Activated gamma-delta T cell treated with Interleukin-2 at 50 U/mL for 16 hours (primary cell): ENCODE measurements at regions not wholly inside any gene's neighbourhood (a gene's known extent, or its start where the extent isn't known, plus 50 kb on each side); places are given as distances from the start of the nearest gene placed in this dataset.

ENCODE experiments used
- DNase-seq: peaks from one replicate; pipeline ENCODE4 v3.0.0-alpha.2; 2020

GRCh38 chr13:85445534-85445933 is 353.7 kb downstream of the SLITRK6 start:
- no peak for DNase-seq

GRCh38 chr13:85441975-85442374 is 357.2 kb downstream of the SLITRK6 start:
- no peak for DNase-seq

- no peak for DNase-seq
Observed at GRCh38 chr13:85441364-85441763, 357.9 kb downstream of the SLITRK6 start.

GRCh38 chr13:85436029-85436428 is 363.2 kb downstream of the SLITRK6 start:
- no peak for DNase-seq

- no peak for DNase-seq
Observed at GRCh38 chr13:85434927-85435326, 364.3 kb downstream of the SLITRK6 start.

GRCh38 chr13:85432881-85433280 is 366.3 kb downstream of the SLITRK6 start:
- DNase-seq = no peak

GRCh38 chr13:85431720-85432119 is 367.5 kb downstream of the SLITRK6 start:
- DNase-seq = no peak

GRCh38 chr13:85430216-85430794 is 368.9 kb downstream of the SLITRK6 start:
- no peak for DNase-seq

- no peak for DNase-seq
Observed at GRCh38 chr13:85427416-85427815, 371.8 kb downstream of the SLITRK6 start.

- no peak for DNase-seq
Observed at GRCh38 chr13:85420136-85420535, 379.1 kb downstream of the SLITRK6 start.

GRCh38 chr13:85419611-85420010 is 379.6 kb downstream of the SLITRK6 start:
- DNase-seq = no peak

- no peak for DNase-seq
Observed at GRCh38 chr13:85417807-85418206, 381.4 kb downstream of the SLITRK6 start.

- DNase-seq = no peak
Observed at GRCh38 chr13:85413664-85414063, 385.6 kb downstream of the SLITRK6 start.

GRCh38 chr13:85412448-85412847 is 386.8 kb downstream of the SLITRK6 start:
- no peak for DNase-seq

GRCh38 chr13:85411591-85411990 is 387.6 kb downstream of the SLITRK6 start:
- no peak for DNase-seq

GRCh38 chr13:85408415-85408814 is 390.8 kb downstream of the SLITRK6 start:
- DNase-seq = no peak

- no peak for DNase-seq
Observed at GRCh38 chr13:85406269-85406975, 392.8 kb downstream of the SLITRK6 start.

GRCh38 chr13:85405316-85405897 is 393.8 kb downstream of the SLITRK6 start:
- no peak for DNase-seq

- no peak for DNase-seq
Observed at GRCh38 chr13:85386424-85386823, 412.8 kb downstream of the SLITRK6 start.

- no peak for DNase-seq
Observed at GRCh38 chr13:85383291-85383690, 415.9 kb downstream of the SLITRK6 start.

GRCh38 chr13:85381082-85381481 is 418.1 kb downstream of the SLITRK6 start:
- no peak for DNase-seq

GRCh38 chr13:85379991-85380390 is 419.2 kb downstream of the SLITRK6 start:
- DNase-seq = no peak

- no peak for DNase-seq
Observed at GRCh38 chr13:85379433-85379832, 419.8 kb downstream of the SLITRK6 start.

GRCh38 chr13:85377783-85378182 is 421.4 kb downstream of the SLITRK6 start:
- DNase-seq = no peak

- DNase-seq = no peak
Observed at GRCh38 chr13:85373322-85373721, 425.9 kb downstream of the SLITRK6 start.
